Esophagus muscularis mucosa (tissue), 4 donors: ENCODE measurements at regions not wholly inside any gene's neighbourhood (a gene's known extent, or its start where the extent isn't known, plus 50 kb on each side); places are given as distances from the start of the nearest gene placed in this dataset.
"Not testable (repeated sequence)": the region's sequence is repeated elsewhere in the genome, so short reads cannot be mapped to it uniquely, and the experiment has no call there.

Source experiments
- DNase-seq: peaks from one replicate; pipeline ENCODE4 v3.0.0-alpha.2; 2017; ENCODE audit errors: extremely low spot score
- H3K27ac ChIP-seq, 4 donors: fragments of 200-600 bp; sonication (generic); replicated peaks in 1 of 4; 1 replicate in 3 of 4; 2 replicates in 1 of 4; pipeline ENCODE4 v1.5.1; 2016 to 2019; ENCODE audit warnings: mild to moderate bottlenecking in 1 of 4
- H3K27me3 ChIP-seq, 4 donors: fragments of 200-600 bp; sonication (generic); one replicate each; pipeline versions ENCODE4 v1.5.1 to v1.6.0; 2016 to 2019
- H3K36me3 ChIP-seq, 4 donors: fragments of 200-600 bp; sonication (generic); one replicate each; pipeline ENCODE4 v1.5.1; 2016 to 2019
- H3K4me1 ChIP-seq, 4 donors: fragments of 200-600 bp; sonication (generic); one replicate each; pipeline ENCODE4 v1.5.1; 2016 to 2019
- H3K4me3 ChIP-seq, 4 donors: fragments of 200-600 bp; sonication (generic); 1 replicate in 2 of 4; 2 replicates in 2 of 4; pipeline ENCODE4 v1.5.1; 2016 to 2019; ENCODE audit warnings: mild to moderate bottlenecking in 4 of 4, moderate library complexity in 1 of 4
- H3K9me3 ChIP-seq, 4 donors: fragments of 200-600 bp; sonication (generic); 1 replicate in 3 of 4; 2 replicates in 1 of 4; pipeline ENCODE4 v1.5.1; 2016 to 2019
- EP300 ChIP-seq: sonication (generic); formaldehyde crosslinking; IDR thresholded peaks from one replicate; pipeline ENCODE4 v1.6.1; 2017; ENCODE audit warnings: antibody characterized with exemption
- POLR2A ChIP-seq: fragments of 450-650 bp; IDR thresholded peaks from one replicate; pipeline ENCODE4 v1.6.1; 2017; ENCODE audit warnings: antibody characterized with exemption, moderate library complexity, mild to moderate bottlenecking, low read depth
- POLR2AphosphoS5 ChIP-seq, 2 donors: sonication (generic); formaldehyde crosslinking; IDR thresholded peaks; one replicate each; pipeline ENCODE4 v1.6.1; 2017; ENCODE audit warnings: antibody characterized with exemption in 2 of 2
- WGBS: methylation state at CpG from one replicate; pipeline ENCODE4 v1.1.5; 2018; 5-methylcytosine and 5-hydroxymethylcytosine counted together
- intact Hi-C: fragments of 100-400 bp; cut with DNase I; formaldehyde crosslinking; loops from one replicate; pipeline ENCODE4 v1.15.1; 2023
- TF ChIP-seq, protein P1 (sequence below), 3 experiments: fragments of 200-600 bp in 2 of 3; fragments of 450-650 bp in 1 of 3; sonication (generic) in 2 of 3; IDR thresholded peaks; one replicate each; pipeline ENCODE4 v1.5.1; 2017 to 2019; ENCODE audit warnings: antibody characterized with exemption in 3 of 3, mild to moderate bottlenecking in 2 of 3, moderate library complexity in 1 of 3

DNA sequence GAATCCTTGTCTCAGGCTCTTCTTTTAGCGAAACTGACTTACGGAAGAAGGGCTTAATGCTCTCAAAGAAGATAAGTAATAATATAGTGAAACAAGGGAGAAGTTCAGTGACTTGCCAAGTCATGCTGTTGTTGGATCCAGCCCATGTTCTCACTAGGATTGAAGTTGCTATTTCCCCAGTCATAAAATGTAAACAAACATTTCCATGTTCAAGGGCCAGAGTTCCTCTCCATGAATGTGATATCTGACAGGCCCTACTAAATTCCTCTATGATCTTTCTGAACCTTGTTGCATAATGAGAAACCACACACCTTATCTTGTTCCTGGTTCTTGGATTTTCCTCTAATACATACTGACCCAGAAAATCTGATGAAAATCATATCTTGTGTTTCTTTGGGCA, 876.5 kb upstream of the B3GALT2 start:
- TF ChIP-seq POLR2A = no peak
- no peak for TF ChIP-seq EP300
- TF ChIP-seq POLR2AphosphoS5 (IDR thresholded peaks at IDR 0.05) = no peak
- peaks cover 0 to 1% (median 0%) of the 10 kb centered on the region in 4 donors for H3K4me1 ChIP-seq
- H3K36me3 ChIP-seq = no peaks in the 10 kb centered on the region
- no peaks in the 10 kb centered on the region for H3K9me3 ChIP-seq
- intact Hi-C loops = no loop called here
- H3K27ac ChIP-seq = no peak overlapping the region
- DNase-seq = no peak
- 91% methylated on average over 2 of the region's 2 CpGs for WGBS
- no peaks in the 10 kb centered on the region for H3K27me3 ChIP-seq
- H3K4me3 ChIP-seq = no peak overlapping the region

DNA sequence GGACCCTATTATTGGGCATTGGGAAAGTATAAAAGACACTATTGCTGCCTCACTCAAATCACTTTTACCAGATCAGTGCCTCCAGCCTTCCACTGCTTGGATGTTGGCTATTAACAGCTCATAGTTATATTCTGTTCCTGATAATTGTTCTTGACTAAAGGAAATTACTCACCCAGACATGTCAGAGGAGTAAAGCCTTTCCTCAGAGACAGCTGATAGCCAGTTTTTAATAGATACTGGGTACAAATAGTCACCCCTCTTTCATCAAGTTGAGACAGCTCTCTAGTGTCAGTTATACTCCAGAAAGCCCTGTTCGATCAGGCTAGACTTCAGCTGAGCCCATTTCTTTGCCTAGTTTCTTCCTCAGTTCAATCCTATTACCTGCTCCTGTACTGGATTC, 876.1 kb upstream of the B3GALT2 start:
- H3K27me3 ChIP-seq = no peaks in the 10 kb centered on the region
- no peaks in the 10 kb centered on the region for H3K4me1 ChIP-seq
- intact Hi-C loops = no loop called here
- 91% methylated on average over 1 of the region's 1 CpG for WGBS
- no peak overlapping the region for H3K4me3 ChIP-seq
- no peaks in the 10 kb centered on the region for H3K36me3 ChIP-seq
- DNase-seq = no peak
- no peaks in the 10 kb centered on the region for H3K9me3 ChIP-seq
- no peak overlapping the region for H3K27ac ChIP-seq
- TF ChIP-seq EP300 (no peak), POLR2AphosphoS5 (IDR thresholded peaks at IDR 0.05) (no peak), POLR2A (no peak)
- TF ChIP-seq, protein P1, sequence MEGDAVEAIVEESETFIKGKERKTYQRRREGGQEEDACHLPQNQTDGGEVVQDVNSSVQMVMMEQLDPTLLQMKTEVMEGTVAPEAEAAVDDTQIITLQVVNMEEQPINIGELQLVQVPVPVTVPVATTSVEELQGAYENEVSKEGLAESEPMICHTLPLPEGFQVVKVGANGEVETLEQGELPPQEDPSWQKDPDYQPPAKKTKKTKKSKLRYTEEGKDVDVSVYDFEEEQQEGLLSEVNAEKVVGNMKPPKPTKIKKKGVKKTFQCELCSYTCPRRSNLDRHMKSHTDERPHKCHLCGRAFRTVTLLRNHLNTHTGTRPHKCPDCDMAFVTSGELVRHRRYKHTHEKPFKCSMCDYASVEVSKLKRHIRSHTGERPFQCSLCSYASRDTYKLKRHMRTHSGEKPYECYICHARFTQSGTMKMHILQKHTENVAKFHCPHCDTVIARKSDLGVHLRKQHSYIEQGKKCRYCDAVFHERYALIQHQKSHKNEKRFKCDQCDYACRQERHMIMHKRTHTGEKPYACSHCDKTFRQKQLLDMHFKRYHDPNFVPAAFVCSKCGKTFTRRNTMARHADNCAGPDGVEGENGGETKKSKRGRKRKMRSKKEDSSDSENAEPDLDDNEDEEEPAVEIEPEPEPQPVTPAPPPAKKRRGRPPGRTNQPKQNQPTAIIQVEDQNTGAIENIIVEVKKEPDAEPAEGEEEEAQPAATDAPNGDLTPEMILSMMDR (IDR thresholded peaks at IDR 0.05) = no peak

DNA sequence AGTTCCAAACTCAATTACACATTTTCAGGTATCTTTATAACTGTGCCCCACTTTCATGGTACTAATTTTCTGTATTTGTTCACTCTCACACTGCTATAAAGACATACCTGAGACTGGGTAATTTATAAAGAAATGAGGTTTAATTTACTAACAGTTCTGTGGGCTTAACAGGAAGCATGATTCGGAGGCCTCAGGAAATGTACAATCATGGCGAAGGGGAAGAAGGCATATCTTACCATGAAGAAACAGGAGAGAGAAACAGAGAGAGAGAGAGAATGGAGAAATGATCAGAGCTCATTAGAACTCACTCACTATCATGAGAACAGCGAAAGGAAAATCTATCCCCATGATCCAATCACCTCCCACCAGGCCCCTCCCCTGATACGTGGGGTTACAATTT, 874.1 kb upstream of the B3GALT2 start:
- H3K4me1 ChIP-seq = peaks cover 0 to 9% (median 0%) of the 10 kb centered on the region in 4 donors
- no peaks in the 10 kb centered on the region for H3K36me3 ChIP-seq
- no peak for DNase-seq
- TF ChIP-seq POLR2A (no peak), EP300 (no peak), POLR2AphosphoS5 (IDR thresholded peaks at IDR 0.05) (no peak)
- TF ChIP-seq, protein P1 (IDR thresholded peaks at IDR 0.05) = no peak
- no peaks in the 10 kb centered on the region for H3K9me3 ChIP-seq
- H3K27ac ChIP-seq = no peak overlapping the region
- no peaks in the 10 kb centered on the region for H3K27me3 ChIP-seq
- intact Hi-C loops = no loop called here
- H3K4me3 ChIP-seq = no peak overlapping the region
- WGBS = 73% methylated on average over 4 of the region's 4 CpGs

DNA sequence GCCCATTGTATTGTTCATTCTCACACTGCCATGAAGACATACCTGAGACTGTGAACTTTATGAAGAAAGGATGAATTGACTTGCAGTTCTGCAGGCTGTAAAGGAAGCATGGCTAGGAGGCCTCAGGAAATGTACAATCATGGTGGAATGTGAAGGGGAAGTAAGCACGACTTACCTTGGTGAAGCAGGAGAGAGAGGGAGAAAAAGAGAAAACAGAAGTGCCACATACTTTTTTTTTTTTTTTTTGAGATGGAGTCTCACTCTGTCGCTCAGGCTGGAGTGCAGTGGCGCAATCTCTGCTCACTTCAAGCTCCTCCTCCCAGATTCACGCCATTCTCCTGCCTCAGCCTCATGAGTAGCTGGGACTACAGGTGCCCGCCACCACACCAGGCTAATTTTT, 871.9 kb upstream of the B3GALT2 start:
- H3K36me3 ChIP-seq, H3K4me3 ChIP-seq, DNase-seq, H3K9me3 ChIP-seq, intact Hi-C loops, H3K27me3 ChIP-seq, H3K27ac ChIP-seq, H3K4me1 ChIP-seq: not testable (repeated sequence)
- WGBS = 82% methylated on average over 5 of the region's 5 CpGs

DNA sequence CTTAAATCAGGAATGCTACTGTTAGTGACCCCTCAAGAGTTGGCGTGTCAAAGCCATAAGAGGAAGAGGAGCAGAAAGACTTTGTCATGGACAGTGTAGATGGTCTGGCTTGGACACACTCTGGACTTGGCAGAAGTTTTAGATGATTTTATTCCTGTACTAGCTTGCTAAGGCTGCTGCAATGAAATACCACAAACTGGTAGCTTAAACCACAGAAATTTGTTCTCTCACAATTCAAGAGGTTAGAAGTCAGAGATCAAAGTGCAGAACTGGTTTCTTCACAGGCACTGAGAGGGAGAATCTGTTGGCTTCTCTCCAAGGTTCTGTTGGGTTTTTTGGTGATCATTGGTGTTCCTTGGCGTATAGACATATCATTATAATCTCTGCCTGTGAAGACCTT, 869.8 kb upstream of the B3GALT2 start:
- peaks cover 0 to 9% (median 0%) of the 10 kb centered on the region in 4 donors for H3K4me1 ChIP-seq
- H3K4me3 ChIP-seq = no peak overlapping the region
- DNase-seq = no peak
- H3K27ac ChIP-seq = no peak overlapping the region
- intact Hi-C loops = no loop called here
- TF ChIP-seq POLR2AphosphoS5 (IDR thresholded peaks at IDR 0.05) = no peak
- no peak for TF ChIP-seq EP300
- TF ChIP-seq, protein P1 (IDR thresholded peaks at IDR 0.05) = no peak
- no peak for TF ChIP-seq POLR2A
- H3K27me3 ChIP-seq = no peaks in the 10 kb centered on the region
- no peaks in the 10 kb centered on the region for H3K9me3 ChIP-seq
- 77% methylated on average over 2 of the region's 2 CpGs for WGBS
- no peaks in the 10 kb centered on the region for H3K36me3 ChIP-seq

DNA sequence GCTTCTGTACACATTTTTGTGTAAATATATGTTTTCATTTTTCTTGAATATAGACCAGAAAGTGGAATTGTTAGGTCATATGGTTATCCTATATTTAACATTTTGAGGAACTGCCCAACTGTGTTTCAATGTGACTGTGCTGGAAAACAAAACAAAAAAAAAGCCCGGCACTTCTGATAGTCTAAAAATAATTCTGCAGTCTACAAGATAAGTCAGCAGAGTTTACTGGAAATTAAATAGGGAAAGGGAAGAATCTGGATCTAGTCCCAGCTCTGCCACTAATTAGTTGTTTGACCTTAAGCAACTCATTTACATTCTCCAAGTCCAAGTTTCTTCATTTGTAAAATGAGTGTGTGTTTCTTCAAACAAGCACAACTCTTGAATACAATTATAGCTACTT, 869.1 kb upstream of the B3GALT2 start:
- TF ChIP-seq POLR2A (no peak), EP300 (no peak), POLR2AphosphoS5 (IDR thresholded peaks at IDR 0.05) (no peak)
- TF ChIP-seq, protein P1 (IDR thresholded peaks at IDR 0.05) = no peak
- Histone ChIP-seq H3K4me3 (no peak overlapping the region), H3K27me3 (no peaks in the 10 kb centered on the region), H3K9me3 (no peaks in the 10 kb centered on the region), H3K27ac (no peak overlapping the region), H3K4me1 (peaks cover 0 to 9% (median 0%) of the 10 kb centered on the region in 4 donors), H3K36me3 (no peaks in the 10 kb centered on the region)
- intact Hi-C loops = no loop called here
- DNase-seq = no peak
- 16% methylated on average over 1 of the region's 1 CpG for WGBS
